ENCODE measurements at regions not wholly inside any gene's neighbourhood (a gene's known extent, or its start where the extent isn't known, plus 50 kb on each side); places are given as distances from the start of the nearest gene placed in this dataset.

DNA sequence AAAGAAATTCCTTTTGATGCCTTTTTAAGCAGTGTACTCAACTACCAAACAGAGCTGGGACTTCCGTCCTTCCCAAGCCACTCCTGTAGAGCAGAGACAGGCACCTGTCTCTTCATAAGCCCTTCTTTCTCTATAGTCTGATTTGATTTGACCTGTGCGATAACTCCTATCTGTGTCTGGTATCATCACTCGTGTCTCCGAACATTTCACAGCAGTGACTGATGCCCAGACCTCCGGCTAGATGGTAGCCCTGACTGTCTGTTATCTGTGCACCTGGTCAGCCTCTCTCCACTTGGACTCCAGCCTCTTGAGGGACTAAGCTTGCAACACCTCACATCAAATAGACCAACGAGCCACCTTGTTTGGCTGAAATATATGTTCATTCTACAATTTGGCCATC, 316.2 kb upstream of the ZNF507 start:
- TF ChIP-seq, protein P1, sequence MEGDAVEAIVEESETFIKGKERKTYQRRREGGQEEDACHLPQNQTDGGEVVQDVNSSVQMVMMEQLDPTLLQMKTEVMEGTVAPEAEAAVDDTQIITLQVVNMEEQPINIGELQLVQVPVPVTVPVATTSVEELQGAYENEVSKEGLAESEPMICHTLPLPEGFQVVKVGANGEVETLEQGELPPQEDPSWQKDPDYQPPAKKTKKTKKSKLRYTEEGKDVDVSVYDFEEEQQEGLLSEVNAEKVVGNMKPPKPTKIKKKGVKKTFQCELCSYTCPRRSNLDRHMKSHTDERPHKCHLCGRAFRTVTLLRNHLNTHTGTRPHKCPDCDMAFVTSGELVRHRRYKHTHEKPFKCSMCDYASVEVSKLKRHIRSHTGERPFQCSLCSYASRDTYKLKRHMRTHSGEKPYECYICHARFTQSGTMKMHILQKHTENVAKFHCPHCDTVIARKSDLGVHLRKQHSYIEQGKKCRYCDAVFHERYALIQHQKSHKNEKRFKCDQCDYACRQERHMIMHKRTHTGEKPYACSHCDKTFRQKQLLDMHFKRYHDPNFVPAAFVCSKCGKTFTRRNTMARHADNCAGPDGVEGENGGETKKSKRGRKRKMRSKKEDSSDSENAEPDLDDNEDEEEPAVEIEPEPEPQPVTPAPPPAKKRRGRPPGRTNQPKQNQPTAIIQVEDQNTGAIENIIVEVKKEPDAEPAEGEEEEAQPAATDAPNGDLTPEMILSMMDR (IDR thresholded peaks at IDR 0.05), result no peak
- TF ChIP-seq POLR2A (IDR thresholded peaks at IDR 0.05) (no peak), EP300 (IDR thresholded peaks at IDR 0.05) (no peak)

Data from gastroesophageal sphincter (tissue), 3 donors.